ENCODE measurements at regions not wholly inside any gene's neighbourhood (a gene's known extent, or its start where the extent isn't known, plus 50 kb on each side); places are given as distances from the start of the nearest gene placed in this dataset.

DNA sequence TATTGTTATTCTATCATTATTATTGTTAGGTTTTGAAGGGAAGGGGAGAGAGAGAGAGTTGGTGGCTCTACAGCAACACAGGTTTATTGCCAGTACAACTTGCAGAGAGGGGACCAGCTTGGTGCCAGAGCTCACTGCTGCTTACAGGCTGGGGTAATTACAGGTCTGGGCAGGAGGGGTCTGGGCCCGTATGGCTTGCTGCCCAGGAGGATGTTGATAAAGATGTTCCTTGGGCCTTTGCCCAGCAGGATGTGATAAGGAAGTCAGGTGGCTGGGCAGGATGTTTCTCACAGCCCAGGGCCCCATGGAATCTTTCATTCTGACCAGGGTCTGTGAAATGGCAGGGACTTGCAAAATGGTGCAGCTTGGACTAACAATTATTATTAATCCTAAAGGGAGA lies 64.2 kb upstream of the ZNF599 start:
- DNase-seq (ENCODE audit: low spot score), result no peak
- ChIA-PET CTCF (interaction anchor here (1.1 kb wide), 1 partner anchor 190 kb away, joined by 3 read pairs; no protein-coding TSS in a partner anchor), POLR2A (ENCODE audit: low non-redundant PET) (no interaction called here)
- no peak overlapping the region for H3K27ac ChIP-seq
- TF ChIP-seq, protein P1, sequence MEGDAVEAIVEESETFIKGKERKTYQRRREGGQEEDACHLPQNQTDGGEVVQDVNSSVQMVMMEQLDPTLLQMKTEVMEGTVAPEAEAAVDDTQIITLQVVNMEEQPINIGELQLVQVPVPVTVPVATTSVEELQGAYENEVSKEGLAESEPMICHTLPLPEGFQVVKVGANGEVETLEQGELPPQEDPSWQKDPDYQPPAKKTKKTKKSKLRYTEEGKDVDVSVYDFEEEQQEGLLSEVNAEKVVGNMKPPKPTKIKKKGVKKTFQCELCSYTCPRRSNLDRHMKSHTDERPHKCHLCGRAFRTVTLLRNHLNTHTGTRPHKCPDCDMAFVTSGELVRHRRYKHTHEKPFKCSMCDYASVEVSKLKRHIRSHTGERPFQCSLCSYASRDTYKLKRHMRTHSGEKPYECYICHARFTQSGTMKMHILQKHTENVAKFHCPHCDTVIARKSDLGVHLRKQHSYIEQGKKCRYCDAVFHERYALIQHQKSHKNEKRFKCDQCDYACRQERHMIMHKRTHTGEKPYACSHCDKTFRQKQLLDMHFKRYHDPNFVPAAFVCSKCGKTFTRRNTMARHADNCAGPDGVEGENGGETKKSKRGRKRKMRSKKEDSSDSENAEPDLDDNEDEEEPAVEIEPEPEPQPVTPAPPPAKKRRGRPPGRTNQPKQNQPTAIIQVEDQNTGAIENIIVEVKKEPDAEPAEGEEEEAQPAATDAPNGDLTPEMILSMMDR (conservative IDR thresholded peaks at IDR 0.05; ENCODE audit: low read depth), result no peak

DNA sequence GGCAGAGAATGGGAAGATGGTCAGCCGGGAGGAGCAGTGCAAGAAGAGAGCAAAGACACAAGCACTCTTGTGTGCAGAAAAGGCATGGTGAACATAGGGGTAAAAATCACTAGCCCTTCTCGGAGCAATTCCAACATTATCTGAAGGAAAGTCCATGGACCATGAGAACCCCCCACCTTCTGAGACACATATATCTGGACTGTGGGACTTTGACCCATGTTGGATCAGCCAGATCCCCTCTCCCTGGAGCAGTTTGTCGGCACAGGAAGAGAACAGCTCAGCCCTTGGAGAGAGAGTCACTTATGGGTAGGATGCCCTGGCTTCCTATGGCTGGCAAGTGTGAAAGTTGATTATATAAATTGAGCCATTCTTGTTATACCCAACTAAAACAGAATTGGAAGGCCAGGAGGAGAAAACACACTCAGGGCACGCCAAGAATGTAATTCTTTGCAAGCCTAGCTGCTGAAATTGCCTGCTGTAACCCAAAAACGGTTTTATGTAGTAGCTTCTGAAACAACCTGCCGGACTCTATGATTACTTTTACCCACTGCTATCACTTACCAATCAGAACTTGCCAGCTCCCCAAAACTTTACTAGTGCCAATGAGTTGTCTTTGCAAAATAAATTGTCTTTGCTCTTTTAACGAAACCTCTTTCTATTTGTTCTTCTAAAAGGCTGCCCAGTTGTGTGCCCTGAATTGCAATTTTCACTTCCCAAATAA lies 62.8 kb upstream of the ZNF599 start:
- no peak overlapping the region for H3K27ac ChIP-seq
- ChIA-PET POLR2A (ENCODE audit: low non-redundant PET) (no interaction called here), CTCF (no interaction called here)
- TF ChIP-seq, protein P1 (conservative IDR thresholded peaks at IDR 0.05; ENCODE audit: low read depth), result no peak
- no peak for DNase-seq (ENCODE audit: low spot score)

DNA sequence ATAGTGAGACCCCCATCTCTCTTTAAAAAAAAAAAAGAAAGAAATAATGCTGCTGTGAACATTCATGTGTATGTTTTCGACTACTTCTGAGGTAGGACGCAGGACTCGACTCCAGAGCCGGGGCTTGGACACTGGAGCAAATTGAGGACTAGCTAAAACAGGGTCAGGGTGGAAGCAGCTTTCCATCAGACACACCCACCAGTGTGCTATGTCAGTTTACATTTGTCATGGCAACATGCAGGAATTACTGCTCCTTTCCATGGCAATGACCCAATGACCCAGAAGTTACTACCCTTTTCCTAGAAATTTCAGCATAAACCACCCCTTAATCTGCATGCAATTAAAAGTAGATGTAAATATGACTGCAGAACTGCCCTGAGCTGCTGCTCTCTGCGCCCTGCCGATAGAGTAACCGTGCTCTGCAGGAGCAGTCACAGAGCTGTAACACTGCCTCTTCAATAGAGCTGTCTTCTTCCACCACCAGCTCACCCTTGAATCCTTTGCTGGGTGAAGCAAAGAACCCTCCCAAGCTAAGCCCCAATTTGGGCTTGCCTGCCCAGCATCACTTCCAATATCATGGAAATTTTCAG lies 61.6 kb upstream of the ZNF599 start:
- TF ChIP-seq, protein P1 (conservative IDR thresholded peaks at IDR 0.05; ENCODE audit: low read depth), result no peak
- no peak for DNase-seq (ENCODE audit: low spot score)
- no peak overlapping the region for H3K27ac ChIP-seq
- CTCF ChIA-PET, result no interaction called here
- POLR2A ChIA-PET (ENCODE audit: low non-redundant PET), result no interaction called here

DNA sequence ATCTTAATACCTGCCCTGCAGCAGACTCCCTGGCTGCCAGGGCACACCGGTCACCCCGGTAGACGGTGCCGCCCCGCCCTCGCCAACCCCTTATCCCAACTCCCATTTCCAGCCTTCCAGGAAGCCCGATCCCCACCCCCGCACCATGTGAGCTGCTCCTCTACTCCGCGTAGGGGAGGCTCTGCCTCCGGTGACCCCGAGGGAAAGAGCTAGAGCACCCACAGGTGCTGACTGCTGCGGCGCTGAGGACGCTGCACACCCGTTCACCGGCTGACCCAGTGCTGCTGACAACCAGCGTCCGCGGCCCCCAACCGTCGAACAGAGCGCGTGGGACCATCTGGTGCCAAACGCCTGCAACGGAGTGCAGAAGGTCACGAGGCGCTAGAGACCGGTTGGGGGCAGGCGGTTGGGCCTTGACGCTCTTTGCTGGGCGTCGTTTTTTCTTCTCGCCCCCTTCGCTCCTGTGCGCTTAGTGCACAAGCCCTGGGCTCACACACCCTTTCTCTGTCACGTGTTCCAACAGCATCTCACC lies 59.6 kb upstream of the ZNF599 start:
- no peak overlapping the region for H3K27ac ChIP-seq
- ChIA-PET CTCF (no interaction called here), POLR2A (ENCODE audit: low non-redundant PET) (no interaction called here)
- no peak for DNase-seq (ENCODE audit: low spot score)
- TF ChIP-seq, protein P1 (conservative IDR thresholded peaks at IDR 0.05; ENCODE audit: low read depth), result no peak

DNA sequence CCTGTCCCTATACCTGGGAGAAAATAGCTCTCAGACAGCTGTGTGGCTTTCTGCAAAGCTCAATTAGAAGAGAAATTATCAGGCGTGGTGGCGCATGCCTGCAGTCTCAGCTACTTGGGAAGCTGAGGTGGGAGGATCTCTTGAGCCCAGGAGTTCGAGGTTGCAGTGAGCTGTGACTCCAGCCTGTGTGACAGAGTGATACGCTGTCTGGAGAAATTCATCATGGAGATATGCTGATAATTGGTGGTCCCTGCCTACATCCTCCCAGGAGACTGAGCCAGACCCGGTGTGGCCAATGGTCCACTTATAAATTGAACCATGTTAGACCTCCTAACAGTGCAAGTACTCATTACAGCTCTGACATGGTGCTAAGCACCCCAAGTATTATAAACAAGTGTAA lies 58.7 kb upstream of the ZNF599 start:
- ChIA-PET CTCF (no interaction called here), POLR2A (ENCODE audit: low non-redundant PET) (no interaction called here)
- no peak overlapping the region for H3K27ac ChIP-seq
- DNase-seq (ENCODE audit: low spot score), result no peak
- TF ChIP-seq, protein P1 (conservative IDR thresholded peaks at IDR 0.05; ENCODE audit: low read depth), result no peak

DNA sequence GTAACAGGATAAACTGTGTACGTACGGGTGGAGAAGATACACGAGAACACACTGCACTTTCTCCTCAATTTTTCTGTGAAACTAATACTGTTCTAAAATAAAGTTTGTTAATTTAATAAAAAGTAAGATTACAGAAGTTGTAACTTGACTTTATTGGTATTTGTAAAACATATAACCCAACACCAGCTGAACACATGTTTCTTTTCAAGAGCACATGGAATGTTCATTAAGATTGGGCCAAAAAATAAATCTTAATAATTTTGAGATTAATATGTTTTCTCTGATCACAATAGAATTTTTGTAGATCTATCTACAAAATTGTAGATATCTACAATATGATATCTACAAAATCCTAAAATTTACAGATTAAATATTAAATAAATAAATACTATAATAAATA lies 55.1 kb upstream of the ZNF599 start:
- ChIA-PET POLR2A (ENCODE audit: low non-redundant PET) (no interaction called here), CTCF (no interaction called here)
- DNase-seq (ENCODE audit: low spot score), result no peak
- H3K27ac ChIP-seq, result no peak overlapping the region
- TF ChIP-seq, protein P1 (conservative IDR thresholded peaks at IDR 0.05; ENCODE audit: low read depth), result no peak
